Liver (tissue), 8 donors: ENCODE measurements at regions not wholly inside any gene's neighbourhood (a gene's known extent, or its start where the extent isn't known, plus 50 kb on each side); places are given as distances from the start of the nearest gene placed in this dataset.

ENCODE experiments used
- DNase-seq: peaks from one replicate; pipeline ENCODE4 v3.0.0-alpha.2; 2017; ENCODE audit warnings: low spot score
- H3K27ac ChIP-seq, 2 donors: one replicate each; pipeline ENCODE4 v1.7.0; 2013; ENCODE audit warnings: inconsistent platforms in 2 of 2, low read length in 2 of 2, control low read depth in 1 of 2, low read depth in 1 of 2, mild to moderate bottlenecking in 1 of 2
- H3K27me3 ChIP-seq, 4 donors: one replicate each; pipeline versions ENCODE4 v1.6.1 to v1.7.0; 2013; ENCODE audit warnings: low read length in 3 of 4, inconsistent platforms in 1 of 4, mild to moderate bottlenecking in 1 of 4, moderate library complexity in 1 of 4; ENCODE audit not compliant: control insufficient read depth in 4 of 4, insufficient read depth in 4 of 4
- H3K36me3 ChIP-seq, 4 donors: one replicate each; pipeline versions ENCODE4 v1.6.1 to v1.7.0; 2013; ENCODE audit warnings: low read length in 3 of 4, mild to moderate bottlenecking in 3 of 4, low read depth in 1 of 4, moderate library complexity in 1 of 4; ENCODE audit not compliant: control insufficient read depth in 4 of 4, insufficient read depth in 3 of 4
- H3K4me1 ChIP-seq, 4 donors: one replicate each; pipeline versions ENCODE4 v1.6.1 to v1.7.0; 2013; ENCODE audit warnings: low read length in 3 of 4, mild to moderate bottlenecking in 3 of 4, moderate library complexity in 1 of 4; ENCODE audit not compliant: control insufficient read depth in 4 of 4, insufficient read depth in 4 of 4
- H3K4me3 ChIP-seq, 3 donors: one replicate each; pipeline versions ENCODE4 v1.6.1 to v1.7.0; 2013; ENCODE audit warnings: low read length in 3 of 3, control low read depth in 1 of 3, low read depth in 1 of 3, mild to moderate bottlenecking in 1 of 3
- H3K9ac ChIP-seq, 2 donors: one replicate each; pipeline ENCODE4 v1.7.0; 2013; ENCODE audit warnings: low read length in 2 of 2, mild to moderate bottlenecking in 2 of 2, moderate library complexity in 2 of 2, control low read depth in 1 of 2, low read depth in 1 of 2
- H3K9me3 ChIP-seq, 4 donors: one replicate each; pipeline versions ENCODE4 v1.6.1 to v1.7.0; 2013; ENCODE audit warnings: low read length in 3 of 4; ENCODE audit not compliant: control insufficient read depth in 4 of 4
- ATF3 ChIP-seq: IDR thresholded peaks from 2 replicates; pipeline ENCODE4 v1.6.1; 2016; ENCODE audit warnings: antibody characterized with exemption
- EGR1 ChIP-seq, 2 donors: IDR thresholded peaks; 2 replicates each; pipeline ENCODE4 v1.6.1; 2016 to 2018; ENCODE audit warnings: antibody characterized with exemption in 2 of 2, low read depth in 2 of 2
- FOXA1 ChIP-seq: IDR thresholded peaks from 2 replicates; pipeline ENCODE4 v1.6.1; 2016; ENCODE audit warnings: antibody characterized with exemption
- FOXA2 ChIP-seq: IDR thresholded peaks from 2 replicates; pipeline ENCODE4 v1.6.1; 2016; ENCODE audit warnings: antibody characterized with exemption
- GABPA ChIP-seq, 2 donors: IDR thresholded peaks in 1 of 2; conservative IDR thresholded peaks in 1 of 2; 2 replicates each; pipeline ENCODE4 v1.6.1; 2016; ENCODE audit warnings: antibody characterized with exemption in 2 of 2, mild to moderate bottlenecking in 1 of 2, moderate library complexity in 1 of 2
- HNF4A ChIP-seq, 2 donors: conservative IDR thresholded peaks; 2 replicates each; pipeline ENCODE4 v1.6.1; 2016; ENCODE audit warnings: antibody characterized with exemption in 2 of 2, mild to moderate bottlenecking in 2 of 2
- HNF4G ChIP-seq: IDR thresholded peaks from 2 replicates; pipeline ENCODE4 v1.6.1; 2016; ENCODE audit warnings: antibody characterized with exemption
- JUND ChIP-seq, 2 donors: IDR thresholded peaks; 2 replicates each; pipeline ENCODE4 v1.6.1; 2016; ENCODE audit warnings: antibody characterized with exemption in 2 of 2
- NR2F2 ChIP-seq: IDR thresholded peaks from 2 replicates; pipeline ENCODE4 v1.6.1; 2016; ENCODE audit warnings: antibody characterized with exemption
- RAD21 ChIP-seq, 2 donors: IDR thresholded peaks; 2 replicates each; pipeline ENCODE4 v1.6.1; 2016; ENCODE audit warnings: antibody characterized with exemption in 2 of 2, mild to moderate bottlenecking in 2 of 2
- RXRA ChIP-seq, 2 donors: IDR thresholded peaks; 2 replicates each; pipeline ENCODE4 v1.6.1; 2017 to 2018; ENCODE audit warnings: antibody characterized with exemption in 2 of 2, mild to moderate bottlenecking in 1 of 2
- SP1 ChIP-seq: IDR thresholded peaks from 2 replicates; pipeline ENCODE4 v1.6.1; 2018; ENCODE audit warnings: antibody characterized with exemption, mild to moderate bottlenecking
- TAF1 ChIP-seq: conservative IDR thresholded peaks from 2 replicates; pipeline ENCODE4 v1.6.1; 2016; ENCODE audit warnings: antibody characterized with exemption, mild to moderate bottlenecking
- YY1 ChIP-seq: IDR thresholded peaks from 2 replicates; pipeline ENCODE4 v1.6.1; 2016; ENCODE audit warnings: antibody characterized with exemption, mild to moderate bottlenecking
- ZBTB33 ChIP-seq: IDR thresholded peaks from 2 replicates; pipeline ENCODE4 v1.6.1; 2016; ENCODE audit warnings: antibody characterized with exemption
- WGBS: extraction: QIAGEN DNeasy Blood & Tissue Kit; methylation state at CpG from one replicate; pipeline ENCODE4 v1.1.7; 2013; 5-methylcytosine and 5-hydroxymethylcytosine counted together
- TF ChIP-seq, protein P1 (sequence below): fragments of 150-350 bp; IDR thresholded peaks from 2 replicates; pipeline ENCODE4 v1.5.1; 2017; ENCODE audit warnings: improper control_type of control experiment, low read depth, low read length; ENCODE audit not compliant: missing input control
- TF ChIP-seq, protein P2 (sequence below): IDR thresholded peaks from 2 replicates; pipeline ENCODE4 v1.6.1; 2016; ENCODE audit warnings: antibody characterized with exemption, mild to moderate bottlenecking
- TF ChIP-seq, protein P3 (sequence below): IDR thresholded peaks from 2 replicates; pipeline ENCODE4 v1.6.1; 2016; ENCODE audit warnings: antibody characterized with exemption
- donor health status: healthy.
- donor health status: healthy.
- donor health status: healthy.
- donor health status: healthy.
- donor health status: healthy.

DNA sequence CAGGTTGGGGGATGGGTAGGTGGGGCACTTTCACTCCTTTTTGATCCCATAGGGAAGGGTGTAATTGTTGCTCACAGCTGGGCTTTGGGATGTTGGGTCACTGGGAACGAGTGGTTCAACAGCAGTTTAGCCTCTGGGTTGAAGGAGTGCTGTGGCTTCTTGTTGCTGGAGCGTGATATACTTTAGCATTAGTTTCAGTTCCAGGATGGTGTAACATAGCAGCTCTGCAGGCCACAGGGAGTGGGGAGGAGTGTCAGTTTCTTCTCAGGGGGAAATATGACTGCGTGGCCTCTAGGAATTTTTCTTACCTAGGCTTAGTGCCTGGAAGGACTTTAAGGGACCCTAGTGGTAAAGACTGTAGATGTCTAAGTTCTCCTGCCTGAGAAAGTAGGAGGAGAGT lies 1105.3 kb upstream of the TMPRSS15 start:
- TF ChIP-seq HNF4A (conservative IDR thresholded peaks at IDR 0.05) (no peak), NR2F2 (no peak), RXRA (IDR thresholded peaks at IDR 0.05) (no peak), FOXA2 (no peak), TAF1 (no peak), HNF4G (no peak), RAD21 (IDR thresholded peaks at IDR 0.05) (no peak), SP1 (no peak), YY1 (no peak), JUND (IDR thresholded peaks at IDR 0.05) (no peak), EGR1 (IDR thresholded peaks at IDR 0.05; ENCODE audit: low read depth in 2 of 2) (no peak), GABPA (IDR thresholded peaks at IDR 0.05 in 1 of 2, conservative IDR thresholded peaks at IDR 0.05 in 1 of 2) (no peak), ZBTB33 (no peak), ATF3 (no peak)
- TF ChIP-seq, protein P1, sequence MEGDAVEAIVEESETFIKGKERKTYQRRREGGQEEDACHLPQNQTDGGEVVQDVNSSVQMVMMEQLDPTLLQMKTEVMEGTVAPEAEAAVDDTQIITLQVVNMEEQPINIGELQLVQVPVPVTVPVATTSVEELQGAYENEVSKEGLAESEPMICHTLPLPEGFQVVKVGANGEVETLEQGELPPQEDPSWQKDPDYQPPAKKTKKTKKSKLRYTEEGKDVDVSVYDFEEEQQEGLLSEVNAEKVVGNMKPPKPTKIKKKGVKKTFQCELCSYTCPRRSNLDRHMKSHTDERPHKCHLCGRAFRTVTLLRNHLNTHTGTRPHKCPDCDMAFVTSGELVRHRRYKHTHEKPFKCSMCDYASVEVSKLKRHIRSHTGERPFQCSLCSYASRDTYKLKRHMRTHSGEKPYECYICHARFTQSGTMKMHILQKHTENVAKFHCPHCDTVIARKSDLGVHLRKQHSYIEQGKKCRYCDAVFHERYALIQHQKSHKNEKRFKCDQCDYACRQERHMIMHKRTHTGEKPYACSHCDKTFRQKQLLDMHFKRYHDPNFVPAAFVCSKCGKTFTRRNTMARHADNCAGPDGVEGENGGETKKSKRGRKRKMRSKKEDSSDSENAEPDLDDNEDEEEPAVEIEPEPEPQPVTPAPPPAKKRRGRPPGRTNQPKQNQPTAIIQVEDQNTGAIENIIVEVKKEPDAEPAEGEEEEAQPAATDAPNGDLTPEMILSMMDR = no peak
- TF ChIP-seq, protein P2, sequence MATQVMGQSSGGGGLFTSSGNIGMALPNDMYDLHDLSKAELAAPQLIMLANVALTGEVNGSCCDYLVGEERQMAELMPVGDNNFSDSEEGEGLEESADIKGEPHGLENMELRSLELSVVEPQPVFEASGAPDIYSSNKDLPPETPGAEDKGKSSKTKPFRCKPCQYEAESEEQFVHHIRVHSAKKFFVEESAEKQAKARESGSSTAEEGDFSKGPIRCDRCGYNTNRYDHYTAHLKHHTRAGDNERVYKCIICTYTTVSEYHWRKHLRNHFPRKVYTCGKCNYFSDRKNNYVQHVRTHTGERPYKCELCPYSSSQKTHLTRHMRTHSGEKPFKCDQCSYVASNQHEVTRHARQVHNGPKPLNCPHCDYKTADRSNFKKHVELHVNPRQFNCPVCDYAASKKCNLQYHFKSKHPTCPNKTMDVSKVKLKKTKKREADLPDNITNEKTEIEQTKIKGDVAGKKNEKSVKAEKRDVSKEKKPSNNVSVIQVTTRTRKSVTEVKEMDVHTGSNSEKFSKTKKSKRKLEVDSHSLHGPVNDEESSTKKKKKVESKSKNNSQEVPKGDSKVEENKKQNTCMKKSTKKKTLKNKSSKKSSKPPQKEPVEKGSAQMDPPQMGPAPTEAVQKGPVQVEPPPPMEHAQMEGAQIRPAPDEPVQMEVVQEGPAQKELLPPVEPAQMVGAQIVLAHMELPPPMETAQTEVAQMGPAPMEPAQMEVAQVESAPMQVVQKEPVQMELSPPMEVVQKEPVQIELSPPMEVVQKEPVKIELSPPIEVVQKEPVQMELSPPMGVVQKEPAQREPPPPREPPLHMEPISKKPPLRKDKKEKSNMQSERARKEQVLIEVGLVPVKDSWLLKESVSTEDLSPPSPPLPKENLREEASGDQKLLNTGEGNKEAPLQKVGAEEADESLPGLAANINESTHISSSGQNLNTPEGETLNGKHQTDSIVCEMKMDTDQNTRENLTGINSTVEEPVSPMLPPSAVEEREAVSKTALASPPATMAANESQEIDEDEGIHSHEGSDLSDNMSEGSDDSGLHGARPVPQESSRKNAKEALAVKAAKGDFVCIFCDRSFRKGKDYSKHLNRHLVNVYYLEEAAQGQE = no peak
- TF ChIP-seq, protein P3, sequence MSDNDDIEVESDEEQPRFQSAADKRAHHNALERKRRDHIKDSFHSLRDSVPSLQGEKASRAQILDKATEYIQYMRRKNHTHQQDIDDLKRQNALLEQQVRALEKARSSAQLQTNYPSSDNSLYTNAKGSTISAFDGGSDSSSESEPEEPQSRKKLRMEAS = no peak
- WGBS = 61% methylated on average over 3 of the region's 3 CpGs
- no peaks in the 10 kb centered on the region for H3K27me3 ChIP-seq

DNA sequence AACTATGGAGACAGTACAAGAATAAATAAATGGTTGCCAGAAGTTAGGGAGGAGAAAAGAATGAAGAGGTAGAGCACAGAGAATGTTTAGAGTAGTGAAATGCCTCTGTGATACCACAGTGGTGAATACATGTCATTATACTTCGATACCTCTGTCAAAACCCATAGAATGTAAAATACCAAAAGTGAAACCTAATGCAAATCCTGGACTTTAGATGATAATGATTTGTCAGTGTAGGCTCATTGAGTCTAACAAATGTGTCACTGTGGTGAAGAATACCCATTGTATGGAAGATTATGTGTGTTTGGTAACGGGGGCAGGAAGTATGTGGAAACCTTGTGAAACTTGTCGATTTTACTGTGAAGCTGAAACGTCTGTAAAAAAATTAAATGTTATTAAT lies 1106.5 kb upstream of the TMPRSS15 start:
- WGBS = 62% methylated on average over 4 of the region's 4 CpGs
- peaks cover 0 to 3% (median 0%) of the 10 kb centered on the region in 4 donors for H3K9me3 ChIP-seq
- no peaks in the 10 kb centered on the region for H3K4me1 ChIP-seq
- no peaks in the 10 kb centered on the region for H3K36me3 ChIP-seq
- H3K4me3 ChIP-seq = no peak overlapping the region
- no peak overlapping the region for H3K27ac ChIP-seq
- H3K27me3 ChIP-seq = no peaks in the 10 kb centered on the region
- DNase-seq = no peak
- no peak overlapping the region for H3K9ac ChIP-seq
- TF ChIP-seq FOXA1 (no peak), HNF4G (no peak), FOXA2 (no peak), SP1 (no peak), YY1 (no peak), RXRA (IDR thresholded peaks at IDR 0.05) (no peak), JUND (IDR thresholded peaks at IDR 0.05) (no peak)
- TF ChIP-seq, protein P1 = no peak
- TF ChIP-seq, protein P2 = no peak

More for the DNA sequence above, 1105.3 kb upstream of the TMPRSS15 start:
- Histone ChIP-seq H3K27ac (no peak overlapping the region), H3K9me3 (peaks cover 0 to 3% (median 0%) of the 10 kb centered on the region in 4 donors), H3K36me3 (no peaks in the 10 kb centered on the region), H3K9ac (no peak overlapping the region), H3K4me3 (no peak overlapping the region), H3K4me1 (no peaks in the 10 kb centered on the region)
- DNase-seq = no peak
